Natural killer cell (primary cell): ENCODE measurements at regions not wholly inside any gene's neighbourhood (a gene's known extent, or its start where the extent isn't known, plus 50 kb on each side); places are given as distances from the start of the nearest gene placed in this dataset.

Experiments used
- ATAC-seq, 3 donors: fragments of 150-1000 bp in 2 of 3; fragments of 200-7000 bp in 1 of 3; cut with Tn5 transposase; 1 replicate in 1 of 3; 2 replicates in 2 of 3; pipeline ENCODE4 v1.10.0; 2021; ENCODE audit warnings: mild to moderate bottlenecking in 2 of 3, moderate library complexity in 2 of 3
- DNase-seq, 2 donors: peaks; one replicate each; pipeline versions ENCODE4 v3.0.0 to v3.0.0-alpha.2; 2013 to 2021; ENCODE audit warnings: mixed read lengths in 1 of 2
- H3K27ac ChIP-seq: one replicate; pipeline ENCODE4 v1.5.1; 2013; ENCODE audit warnings: mild to moderate bottlenecking, low read length
- H3K27me3 ChIP-seq: one replicate; pipeline ENCODE4 v1.6.1; 2013; ENCODE audit warnings: low read length; ENCODE audit not compliant: control insufficient read depth, insufficient read depth
- H3K36me3 ChIP-seq: one replicate; pipeline ENCODE4 v1.6.1; 2013; ENCODE audit warnings: low read length; ENCODE audit not compliant: control insufficient read depth, insufficient read depth
- H3K4me1 ChIP-seq: one replicate; pipeline ENCODE4 v1.6.1; 2013; ENCODE audit warnings: low read length; ENCODE audit not compliant: control insufficient read depth, insufficient read depth
- H3K4me3 ChIP-seq: one replicate; pipeline ENCODE4 v1.5.1; 2013; ENCODE audit warnings: low read length
- H3K9me3 ChIP-seq: one replicate; pipeline ENCODE4 v1.6.1; 2013; ENCODE audit warnings: low read length; ENCODE audit not compliant: control insufficient read depth, insufficient read depth
- H3K27ac Mint-ChIP-seq, 2 donors: one replicate each; pipeline ENCODE4 v1.8.0; 2022; ENCODE audit warnings: mild to moderate bottlenecking in 2 of 2, mixed read lengths in 2 of 2, moderate library complexity in 1 of 2
- H3K27me3 Mint-ChIP-seq, 2 donors: one replicate each; pipeline ENCODE4 v1.8.0; 2022; ENCODE audit warnings: low read depth in 2 of 2, mixed read lengths in 2 of 2
- H3K36me3 Mint-ChIP-seq: one replicate; pipeline ENCODE4 v1.8.0; 2022; ENCODE audit warnings: mixed read lengths
- H3K4me1 Mint-ChIP-seq, 2 donors: one replicate each; pipeline ENCODE4 v1.8.0; 2022; ENCODE audit warnings: mixed read lengths in 2 of 2
- H3K4me3 Mint-ChIP-seq: one replicate; pipeline ENCODE4 v1.8.0; 2022; ENCODE audit warnings: mild to moderate bottlenecking, moderate library complexity, mixed read lengths
- H3K9me3 Mint-ChIP-seq, 2 donors: one replicate each; pipeline ENCODE4 v1.8.0; 2022; ENCODE audit warnings: mixed read lengths in 2 of 2
- CTCF ChIP-seq: fragments of 200-600 bp; IDR thresholded peaks from one replicate; pipeline ENCODE4 v1.8.0; 2022; ENCODE audit warnings: antibody characterized with exemption
- WGBS: methylation state at CpG from one replicate; pipeline ENCODE4 v1.1.7; 2013; ENCODE audit warnings: missing lambda C conversion rate; ENCODE audit not compliant: insufficient coverage; 5-methylcytosine and 5-hydroxymethylcytosine counted together
- intact Hi-C: fragments of 100-400 bp; cut with micrococcal nuclease; formaldehyde crosslinking; loops from one replicate; pipeline ENCODE4 v1.14.2; 2022

- Mint-ChIP-seq H3K36me3 (no peaks in the 10 kb centered on the region), H3K27me3 (no peaks in the 10 kb centered on the region), H3K27ac (no peak overlapping the region), H3K4me1 (no peaks in the 10 kb centered on the region), H3K4me3 (no peak overlapping the region), H3K9me3 (peaks cover 12 to 15% of the 10 kb centered on the region in 2 donors)
- ATAC-seq = no peak
- H3K27me3 ChIP-seq = no peaks in the 10 kb centered on the region
- H3K36me3 ChIP-seq = no peaks in the 10 kb centered on the region
- no peak for DNase-seq
- 79% methylated on average over 3 of the region's 4 CpGs for WGBS
- H3K27ac ChIP-seq = no peak overlapping the region
- H3K9me3 ChIP-seq = no peaks in the 10 kb centered on the region
- no peak for TF ChIP-seq CTCF
- H3K4me1 ChIP-seq = no peaks in the 10 kb centered on the region
- intact Hi-C loops = no loop called here
- H3K4me3 ChIP-seq = no peak overlapping the region
These were observed 261.4 kb upstream of the TFAP2D start for GRCh38 chr6:50451826-50452400.

- DNase-seq (no peak), ATAC-seq (no peak)
- no peaks in the 10 kb centered on the region for H3K4me1 ChIP-seq
- Mint-ChIP-seq H3K9me3 (peaks cover 11 to 13% of the 10 kb centered on the region in 2 donors), H3K4me3 (no peak overlapping the region), H3K27ac (no peak overlapping the region), H3K36me3 (no peaks in the 10 kb centered on the region), H3K4me1 (no peaks in the 10 kb centered on the region), H3K27me3 (no peaks in the 10 kb centered on the region)
- WGBS = 87% methylated on average over 7 of the region's 7 CpGs
- H3K9me3 ChIP-seq = no peaks in the 10 kb centered on the region
- no peak overlapping the region for H3K4me3 ChIP-seq
- no peaks in the 10 kb centered on the region for H3K36me3 ChIP-seq
- H3K27ac ChIP-seq = no peak overlapping the region
- intact Hi-C loops = no loop called here
- H3K27me3 ChIP-seq = no peaks in the 10 kb centered on the region
- TF ChIP-seq CTCF = no peak
These were observed 258.3 kb upstream of the TFAP2D start for GRCh38 chr6:50455029-50455428.

GRCh38 chr6:50457351-50457750 lies 256.0 kb upstream of the TFAP2D start:
- Mint-ChIP-seq H3K4me3 (no peak overlapping the region), H3K4me1 (no peaks in the 10 kb centered on the region), H3K9me3 (peaks cover 9 to 11% of the 10 kb centered on the region in 2 donors), H3K36me3 (no peaks in the 10 kb centered on the region), H3K27me3 (no peaks in the 10 kb centered on the region), H3K27ac (no peak overlapping the region)
- DNase-seq = no peak
- Histone ChIP-seq H3K9me3 (no peaks in the 10 kb centered on the region), H3K4me3 (no peak overlapping the region), H3K4me1 (no peaks in the 10 kb centered on the region), H3K36me3 (no peaks in the 10 kb centered on the region), H3K27me3 (no peaks in the 10 kb centered on the region), H3K27ac (no peak overlapping the region)
- 80% methylated on average over 2 of the region's 2 CpGs for WGBS
- no peak for TF ChIP-seq CTCF
- no peak for ATAC-seq
- intact Hi-C loops = no loop called here

- intact Hi-C loops = no loop called here
These were observed 251.6 kb upstream of the TFAP2D start for GRCh38 chr6:50461696-50462095.

More at GRCh38 chr6:50461696-50462095, 251.6 kb upstream of the TFAP2D start:
- DNase-seq = no peak
- TF ChIP-seq CTCF = no peak
- Histone ChIP-seq H3K27me3 (no peaks in the 10 kb centered on the region), H3K4me1 (no peaks in the 10 kb centered on the region), H3K4me3 (no peak overlapping the region), H3K36me3 (no peaks in the 10 kb centered on the region), H3K27ac (no peak overlapping the region), H3K9me3 (no peaks in the 10 kb centered on the region)
- 100% methylated on average over 1 of the region's 2 CpGs for WGBS
- no peaks in the 10 kb centered on the region for H3K36me3 Mint-ChIP-seq
- no peak overlapping the region for H3K27ac Mint-ChIP-seq
- no peaks in the 10 kb centered on the region for H3K9me3 Mint-ChIP-seq
- ATAC-seq = no peak
- no peaks in the 10 kb centered on the region for H3K4me1 Mint-ChIP-seq
- H3K4me3 Mint-ChIP-seq = no peak overlapping the region
- H3K27me3 Mint-ChIP-seq = no peaks in the 10 kb centered on the region
